GM19023 (cell line): ENCODE measurements at regions not wholly inside any gene's neighbourhood (a gene's known extent, or its start where the extent isn't known, plus 50 kb on each side); places are given as distances from the start of the nearest gene placed in this dataset.
A peak's percentile ranks its signal among the peaks of the same experiment; 100 is the strongest.
"Not testable (repeated sequence)": the region's sequence is repeated elsewhere in the genome, so short reads cannot be mapped to it uniquely, and the experiment has no call there.

Source experiments
- ATAC-seq: cut with Tn5 transposase; IDR thresholded peaks from one replicate; pipeline ENCODE4 v1.9.1; 2021; ENCODE audit warnings: mild to moderate bottlenecking, moderate library complexity; ENCODE audit not compliant: unreplicated experiment

GRCh38 chr1:144031550-144031949 is 59.8 kb upstream of the FAM72C start:
- ATAC-seq: not testable (repeated sequence)

DNA sequence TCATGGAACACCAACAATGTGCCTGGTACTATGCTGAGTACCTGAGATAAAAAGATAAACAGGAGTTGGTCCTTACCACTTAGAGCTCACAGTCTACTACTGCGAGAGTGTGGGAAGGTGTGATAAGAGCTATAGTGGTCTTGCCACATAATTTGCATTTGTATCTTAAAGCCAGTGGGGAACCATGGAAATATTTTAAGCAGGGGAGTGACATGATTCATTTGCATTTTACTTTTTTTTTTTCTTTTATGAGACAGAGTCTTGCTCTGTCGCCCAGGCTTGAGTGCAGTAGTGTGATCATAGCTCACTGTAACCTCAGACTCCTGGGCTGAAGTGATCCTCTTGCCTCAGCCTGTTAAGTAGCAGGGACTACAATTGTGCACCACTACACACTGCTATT is 54.2 kb upstream of the FAM72C start:
- ATAC-seq: peak; percentile 84

DNA sequence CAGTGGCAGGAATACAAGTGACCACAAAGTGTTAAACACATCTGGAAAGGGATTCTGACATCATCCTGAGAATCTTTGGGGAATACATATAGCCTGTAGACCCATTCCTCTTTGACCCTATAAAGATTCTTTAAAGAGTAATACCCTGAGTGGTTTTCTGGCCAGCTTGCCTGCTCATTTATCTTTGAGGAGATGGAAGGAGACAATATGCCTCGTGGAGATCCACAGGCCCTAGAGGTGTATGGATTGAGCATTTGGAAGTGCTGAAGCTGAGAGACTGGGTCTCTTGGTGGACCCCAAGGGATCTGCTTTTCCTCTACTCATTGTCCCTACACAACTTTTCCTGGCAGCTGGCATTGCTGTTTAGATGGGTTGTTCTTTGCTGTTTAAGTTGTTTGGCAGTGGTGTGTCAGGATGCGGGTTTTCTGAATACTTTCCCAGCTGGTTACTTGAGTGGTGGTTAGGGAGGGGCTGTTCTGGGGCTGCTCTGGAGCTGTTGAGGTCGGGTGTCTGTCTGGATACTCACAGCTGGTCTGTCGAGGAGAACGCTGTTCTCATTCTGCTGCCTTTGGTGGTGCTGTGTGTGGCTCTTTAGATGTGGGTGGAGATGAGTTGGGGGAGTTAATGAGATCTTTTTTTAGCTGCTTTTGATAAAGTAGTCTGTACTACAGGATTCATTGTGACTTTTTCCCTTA is 50.1 kb upstream of the FAM72C start:
- not testable (repeated sequence) for ATAC-seq
